ENCODE measurements at regions not wholly inside any gene's neighbourhood (a gene's known extent, or its start where the extent isn't known, plus 50 kb on each side); places are given as distances from the start of the nearest gene placed in this dataset.

DNA sequence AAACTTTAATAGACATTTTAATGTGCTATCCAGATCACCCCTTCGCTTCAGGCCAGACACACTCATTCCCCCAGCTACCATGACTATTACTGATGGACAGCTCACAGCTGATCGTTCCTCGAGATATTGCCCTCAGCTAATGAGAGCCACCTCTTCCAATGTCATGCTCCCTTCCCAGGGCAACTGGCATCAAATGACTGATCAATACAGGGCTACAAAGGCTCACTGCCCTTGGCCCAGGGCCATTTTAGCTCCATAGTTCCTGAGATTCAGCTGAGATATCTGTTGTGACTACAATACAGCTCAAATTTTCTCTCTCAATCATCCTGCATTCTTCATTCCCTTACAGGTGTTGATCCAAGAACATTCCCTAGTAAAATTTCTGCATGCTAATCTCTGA, 104.5 kb upstream of the PKN2 start:
- ATAC-seq, result no peak
- Mint-ChIP-seq H3K27me3 (ENCODE audit: low read depth) (no peaks in the 10 kb centered on the region; the same call in 1 of the 2 replicates), H3K4me3 (no peak overlapping the region), H3K9me3 (0 out of 2 replicates have a peak, but pooled peaks cover 4% of the 10 kb centered on the region), H3K36me3 (no peaks in the 10 kb centered on the region), H3K27ac (no peak overlapping the region), H3K4me1 (no peaks in the 10 kb centered on the region)
- DNase-seq (ENCODE audit: low spot score), result no peak
- CTCF ChIA-PET, result no interaction called here
- TF ChIP-seq, protein P1, sequence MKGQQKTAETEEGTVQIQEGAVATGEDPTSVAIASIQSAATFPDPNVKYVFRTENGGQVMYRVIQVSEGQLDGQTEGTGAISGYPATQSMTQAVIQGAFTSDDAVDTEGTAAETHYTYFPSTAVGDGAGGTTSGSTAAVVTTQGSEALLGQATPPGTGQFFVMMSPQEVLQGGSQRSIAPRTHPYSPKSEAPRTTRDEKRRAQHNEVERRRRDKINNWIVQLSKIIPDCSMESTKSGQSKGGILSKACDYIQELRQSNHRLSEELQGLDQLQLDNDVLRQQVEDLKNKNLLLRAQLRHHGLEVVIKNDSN (CRISPR knock-in tag; IDR thresholded peaks at IDR 0.05), result no peak
- TF ChIP-seq, protein P2, sequence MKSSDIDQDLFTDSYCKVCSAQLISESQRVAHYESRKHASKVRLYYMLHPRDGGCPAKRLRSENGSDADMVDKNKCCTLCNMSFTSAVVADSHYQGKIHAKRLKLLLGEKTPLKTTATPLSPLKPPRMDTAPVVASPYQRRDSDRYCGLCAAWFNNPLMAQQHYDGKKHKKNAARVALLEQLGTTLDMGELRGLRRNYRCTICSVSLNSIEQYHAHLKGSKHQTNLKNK (CRISPR knock-in tag; IDR thresholded peaks at IDR 0.05), result no peak
- TF ChIP-seq NR2C2 (CRISPR knock-in tag; IDR thresholded peaks at IDR 0.05), result no peak
- TF ChIP-seq, protein P3, sequence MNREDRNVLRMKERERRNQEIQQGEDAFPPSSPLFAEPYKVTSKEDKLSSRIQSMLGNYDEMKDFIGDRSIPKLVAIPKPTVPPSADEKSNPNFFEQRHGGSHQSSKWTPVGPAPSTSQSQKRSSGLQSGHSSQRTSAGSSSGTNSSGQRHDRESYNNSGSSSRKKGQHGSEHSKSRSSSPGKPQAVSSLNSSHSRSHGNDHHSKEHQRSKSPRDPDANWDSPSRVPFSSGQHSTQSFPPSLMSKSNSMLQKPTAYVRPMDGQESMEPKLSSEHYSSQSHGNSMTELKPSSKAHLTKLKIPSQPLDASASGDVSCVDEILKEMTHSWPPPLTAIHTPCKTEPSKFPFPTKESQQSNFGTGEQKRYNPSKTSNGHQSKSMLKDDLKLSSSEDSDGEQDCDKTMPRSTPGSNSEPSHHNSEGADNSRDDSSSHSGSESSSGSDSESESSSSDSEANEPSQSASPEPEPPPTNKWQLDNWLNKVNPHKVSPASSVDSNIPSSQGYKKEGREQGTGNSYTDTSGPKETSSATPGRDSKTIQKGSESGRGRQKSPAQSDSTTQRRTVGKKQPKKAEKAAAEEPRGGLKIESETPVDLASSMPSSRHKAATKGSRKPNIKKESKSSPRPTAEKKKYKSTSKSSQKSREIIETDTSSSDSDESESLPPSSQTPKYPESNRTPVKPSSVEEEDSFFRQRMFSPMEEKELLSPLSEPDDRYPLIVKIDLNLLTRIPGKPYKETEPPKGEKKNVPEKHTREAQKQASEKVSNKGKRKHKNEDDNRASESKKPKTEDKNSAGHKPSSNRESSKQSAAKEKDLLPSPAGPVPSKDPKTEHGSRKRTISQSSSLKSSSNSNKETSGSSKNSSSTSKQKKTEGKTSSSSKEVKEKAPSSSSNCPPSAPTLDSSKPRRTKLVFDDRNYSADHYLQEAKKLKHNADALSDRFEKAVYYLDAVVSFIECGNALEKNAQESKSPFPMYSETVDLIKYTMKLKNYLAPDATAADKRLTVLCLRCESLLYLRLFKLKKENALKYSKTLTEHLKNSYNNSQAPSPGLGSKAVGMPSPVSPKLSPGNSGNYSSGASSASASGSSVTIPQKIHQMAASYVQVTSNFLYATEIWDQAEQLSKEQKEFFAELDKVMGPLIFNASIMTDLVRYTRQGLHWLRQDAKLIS (CRISPR knock-in tag; IDR thresholded peaks at IDR 0.05; ENCODE audit: borderline replicate concordance), result no peak
- TF ChIP-seq, protein P4, sequence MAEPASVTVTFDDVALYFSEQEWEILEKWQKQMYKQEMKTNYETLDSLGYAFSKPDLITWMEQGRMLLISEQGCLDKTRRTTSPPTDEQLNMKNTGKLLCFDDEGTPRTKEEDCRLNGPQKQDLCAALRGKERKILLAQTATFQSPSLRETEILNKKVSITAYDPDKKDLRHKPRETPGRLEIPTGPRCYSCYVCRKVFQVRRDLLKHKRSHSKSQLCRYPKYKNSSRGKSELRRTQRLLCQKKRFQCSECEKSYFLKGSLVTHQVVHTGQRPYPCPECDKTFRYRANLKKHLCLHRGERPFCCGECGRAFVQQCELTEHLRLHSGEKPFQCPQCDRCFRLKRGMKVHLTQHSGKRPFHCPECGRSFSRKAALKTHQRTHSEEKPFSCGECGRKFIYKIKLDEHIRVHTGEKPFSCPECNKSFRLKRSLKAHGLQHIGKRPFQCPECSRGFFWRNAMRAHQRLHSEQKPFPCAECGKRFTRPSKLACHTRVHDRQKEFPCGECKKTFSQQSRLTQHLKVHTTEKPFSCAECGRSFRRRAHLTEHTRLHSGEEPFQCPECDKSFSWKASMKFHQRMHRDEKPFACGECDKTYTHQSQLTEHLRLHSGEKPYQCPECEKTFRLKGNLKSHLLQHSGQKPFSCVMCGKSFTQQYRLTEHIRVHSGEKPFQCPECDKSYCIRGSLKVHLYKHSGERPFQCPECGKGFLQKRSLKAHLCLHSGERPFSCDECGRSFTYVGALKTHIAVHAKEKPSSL (CRISPR knock-in tag; conservative IDR thresholded peaks at IDR 0.05), result no peak
- no peak for TF ChIP-seq ZNF232 (CRISPR knock-in tag; IDR thresholded peaks at IDR 0.05)
- TF ChIP-seq ELF4 (CRISPR knock-in tag; IDR thresholded peaks at IDR 0.05; ENCODE audit: low read depth), result no peak
- TF ChIP-seq FOXP1 (CRISPR knock-in tag; IDR thresholded peaks at IDR 0.05; ENCODE audit: borderline replicate concordance), result no peak
- no peak for TF ChIP-seq ESRRA (CRISPR knock-in tag; IDR thresholded peaks at IDR 0.05; ENCODE audit: borderline replicate concordance)
- TF ChIP-seq, protein P5, sequence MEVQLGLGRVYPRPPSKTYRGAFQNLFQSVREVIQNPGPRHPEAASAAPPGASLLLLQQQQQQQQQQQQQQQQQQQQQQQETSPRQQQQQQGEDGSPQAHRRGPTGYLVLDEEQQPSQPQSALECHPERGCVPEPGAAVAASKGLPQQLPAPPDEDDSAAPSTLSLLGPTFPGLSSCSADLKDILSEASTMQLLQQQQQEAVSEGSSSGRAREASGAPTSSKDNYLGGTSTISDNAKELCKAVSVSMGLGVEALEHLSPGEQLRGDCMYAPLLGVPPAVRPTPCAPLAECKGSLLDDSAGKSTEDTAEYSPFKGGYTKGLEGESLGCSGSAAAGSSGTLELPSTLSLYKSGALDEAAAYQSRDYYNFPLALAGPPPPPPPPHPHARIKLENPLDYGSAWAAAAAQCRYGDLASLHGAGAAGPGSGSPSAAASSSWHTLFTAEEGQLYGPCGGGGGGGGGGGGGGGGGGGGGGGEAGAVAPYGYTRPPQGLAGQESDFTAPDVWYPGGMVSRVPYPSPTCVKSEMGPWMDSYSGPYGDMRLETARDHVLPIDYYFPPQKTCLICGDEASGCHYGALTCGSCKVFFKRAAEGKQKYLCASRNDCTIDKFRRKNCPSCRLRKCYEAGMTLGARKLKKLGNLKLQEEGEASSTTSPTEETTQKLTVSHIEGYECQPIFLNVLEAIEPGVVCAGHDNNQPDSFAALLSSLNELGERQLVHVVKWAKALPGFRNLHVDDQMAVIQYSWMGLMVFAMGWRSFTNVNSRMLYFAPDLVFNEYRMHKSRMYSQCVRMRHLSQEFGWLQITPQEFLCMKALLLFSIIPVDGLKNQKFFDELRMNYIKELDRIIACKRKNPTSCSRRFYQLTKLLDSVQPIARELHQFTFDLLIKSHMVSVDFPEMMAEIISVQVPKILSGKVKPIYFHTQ (CRISPR knock-in tag; IDR thresholded peaks at IDR 0.05), result no peak
- no peak for TF ChIP-seq NFATC4 (CRISPR knock-in tag; IDR thresholded peaks at IDR 0.05)
- TF ChIP-seq, protein P6, sequence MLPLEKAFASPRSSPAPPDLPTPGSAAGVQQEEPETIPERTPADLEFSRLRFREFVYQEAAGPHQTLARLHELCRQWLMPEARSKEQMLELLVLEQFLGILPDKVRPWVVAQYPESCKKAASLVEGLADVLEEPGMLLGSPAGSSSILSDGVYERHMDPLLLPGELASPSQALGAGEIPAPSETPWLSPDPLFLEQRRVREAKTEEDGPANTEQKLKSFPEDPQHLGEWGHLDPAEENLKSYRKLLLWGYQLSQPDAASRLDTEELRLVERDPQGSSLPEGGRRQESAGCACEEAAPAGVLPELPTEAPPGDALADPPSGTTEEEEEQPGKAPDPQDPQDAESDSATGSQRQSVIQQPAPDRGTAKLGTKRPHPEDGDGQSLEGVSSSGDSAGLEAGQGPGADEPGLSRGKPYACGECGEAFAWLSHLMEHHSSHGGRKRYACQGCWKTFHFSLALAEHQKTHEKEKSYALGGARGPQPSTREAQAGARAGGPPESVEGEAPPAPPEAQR (CRISPR knock-in tag; IDR thresholded peaks at IDR 0.05), result no peak
- no peak for TF ChIP-seq NR3C1 (CRISPR knock-in tag; conservative IDR thresholded peaks at IDR 0.05; ENCODE audit: low read depth)
- no peak for TF ChIP-seq CREM (CRISPR knock-in tag; IDR thresholded peaks at IDR 0.05)
- TF ChIP-seq, protein P7, sequence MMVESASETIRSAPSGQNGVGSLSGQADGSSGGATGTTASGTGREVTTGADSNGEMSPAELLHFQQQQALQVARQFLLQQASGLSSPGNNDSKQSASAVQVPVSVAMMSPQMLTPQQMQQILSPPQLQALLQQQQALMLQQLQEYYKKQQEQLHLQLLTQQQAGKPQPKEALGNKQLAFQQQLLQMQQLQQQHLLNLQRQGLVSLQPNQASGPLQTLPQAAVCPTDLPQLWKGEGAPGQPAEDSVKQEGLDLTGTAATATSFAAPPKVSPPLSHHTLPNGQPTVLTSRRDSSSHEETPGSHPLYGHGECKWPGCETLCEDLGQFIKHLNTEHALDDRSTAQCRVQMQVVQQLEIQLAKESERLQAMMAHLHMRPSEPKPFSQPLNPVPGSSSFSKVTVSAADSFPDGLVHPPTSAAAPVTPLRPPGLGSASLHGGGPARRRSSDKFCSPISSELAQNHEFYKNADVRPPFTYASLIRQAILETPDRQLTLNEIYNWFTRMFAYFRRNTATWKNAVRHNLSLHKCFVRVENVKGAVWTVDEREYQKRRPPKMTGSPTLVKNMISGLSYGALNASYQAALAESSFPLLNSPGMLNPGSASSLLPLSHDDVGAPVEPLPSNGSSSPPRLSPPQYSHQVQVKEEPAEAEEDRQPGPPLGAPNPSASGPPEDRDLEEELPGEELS (CRISPR knock-in tag; IDR thresholded peaks at IDR 0.05), result no peak
- TF ChIP-seq, protein P8, sequence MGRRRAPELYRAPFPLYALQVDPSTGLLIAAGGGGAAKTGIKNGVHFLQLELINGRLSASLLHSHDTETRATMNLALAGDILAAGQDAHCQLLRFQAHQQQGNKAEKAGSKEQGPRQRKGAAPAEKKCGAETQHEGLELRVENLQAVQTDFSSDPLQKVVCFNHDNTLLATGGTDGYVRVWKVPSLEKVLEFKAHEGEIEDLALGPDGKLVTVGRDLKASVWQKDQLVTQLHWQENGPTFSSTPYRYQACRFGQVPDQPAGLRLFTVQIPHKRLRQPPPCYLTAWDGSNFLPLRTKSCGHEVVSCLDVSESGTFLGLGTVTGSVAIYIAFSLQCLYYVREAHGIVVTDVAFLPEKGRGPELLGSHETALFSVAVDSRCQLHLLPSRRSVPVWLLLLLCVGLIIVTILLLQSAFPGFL (CRISPR knock-in tag; IDR thresholded peaks at IDR 0.05; ENCODE audit: borderline replicate concordance), result no peak
- no peak for TF ChIP-seq GRHL2 (CRISPR knock-in tag; IDR thresholded peaks at IDR 0.05; ENCODE audit: insufficient replicate concordance, severe bottlenecking)
- POLR2A ChIA-PET, result no interaction called here
